ENCODE measurements at regions not wholly inside any gene's neighbourhood (a gene's known extent, or its start where the extent isn't known, plus 50 kb on each side); places are given as distances from the start of the nearest gene placed in this dataset.

- Histone ChIP-seq H3K14ac (ENCODE audit: insufficient read length) (no peak overlapping the region), H3K9me3 (ENCODE audit: insufficient read depth in 2 of 2, low read depth in 1 of 2, low read length in 1 of 2) (no peaks in the 10 kb centered on the region), H3K79me2 (ENCODE audit: control insufficient read depth in 1 of 2, insufficient read depth in 2 of 2, low read length in 2 of 2) (no peaks in the 10 kb centered on the region), H4K5ac (ENCODE audit: insufficient read length, low read depth, low read length) (no peak overlapping the region), H2BK12ac (ENCODE audit: low read depth, low read length) (no peak overlapping the region), H3K4me2 (ENCODE audit: insufficient read depth in 1 of 2, low read depth in 2 of 2, low read length in 2 of 2) (no peak overlapping the region), H3K56ac (replicated peaks; ENCODE audit: insufficient read length, low read depth, low read length) (no peak overlapping the region), H3K4ac (replicated peaks; ENCODE audit: insufficient read length, low read depth, low read length) (no peak overlapping the region), H3K4me3 (ENCODE audit: extremely low read depth in 1 of 4, insufficient read depth in 2 of 4, low read depth in 3 of 4, low read length in 4 of 4) (no peak overlapping the region), H4K20me1 (replicated peaks in 1 of 2; ENCODE audit: control insufficient read depth in 1 of 2, insufficient read depth in 2 of 2, low read length in 2 of 2) (no peaks in the 10 kb centered on the region), H3K79me1 (ENCODE audit: low read depth, low read length) (no peaks in the 10 kb centered on the region), H2BK20ac (ENCODE audit: low read length) (no peak overlapping the region), H3K27me3 (replicated peaks in 1 of 4; ENCODE audit: control insufficient read depth in 3 of 4, extremely low read depth in 1 of 4, insufficient read depth in 3 of 4, low read length in 3 of 4) (no peaks in the 10 kb centered on the region), H4K91ac (replicated peaks; ENCODE audit: insufficient read length, low read length) (no peak overlapping the region), H3K36me3 (ENCODE audit: control insufficient read depth in 2 of 4, insufficient read depth in 4 of 4, low read length in 3 of 4) (no peaks in the 10 kb centered on the region), H4K8ac (ENCODE audit: extremely low read depth, insufficient read depth, low read length) (no peak overlapping the region), H2BK120ac (replicated peaks; ENCODE audit: low read depth, low read length) (no peak overlapping the region), H3K23ac (ENCODE audit: insufficient read length) (no peak overlapping the region), H2AFZ (ENCODE audit: low read length) (no peak overlapping the region), H2BK5ac (ENCODE audit: low read depth, low read length) (no peak overlapping the region), H3K18ac (ENCODE audit: extremely low read depth, low read length) (no peak overlapping the region), H3K9ac (replicated peaks in 1 of 4; ENCODE audit: extremely low read depth in 1 of 4, low read depth in 3 of 4, low read length in 3 of 4) (no peak overlapping the region), H2AK5ac (ENCODE audit: low read depth, low read length) (no peak overlapping the region), H2BK15ac (ENCODE audit: low read length) (no peak overlapping the region), H3K27ac (ENCODE audit: low read depth, low read length) (no peak overlapping the region), H3K23me2 (ENCODE audit: low read depth, low read length) (no peaks in the 10 kb centered on the region; the same call in 1 of the 2 replicates), H3K4me1 (replicated peaks in 1 of 4; ENCODE audit: control insufficient read depth in 3 of 4, insufficient read depth in 4 of 4, low read length in 3 of 4) (peaks cover 0 to 4% (median 2%) of the 10 kb centered on the region in 4 experiments; a peak in 1 of 7 replicates)
- FAIRE-seq (no peak), DNase-seq (ENCODE audit: low read depth in 1 of 2, low spot score in 2 of 2) (no peak)
- CTCF ChIA-PET (ENCODE audit: partially characterized antibody): interaction anchor here (0.6 to 0.7 kb wide), 2 partner anchors 11 to 15 kb away, joined by 3 read pairs; no protein-coding TSS in a partner anchor
- POLR2A ChIA-PET (ENCODE audit: partially characterized antibody): no interaction called here
- WGBS, 2 experiments (ENCODE audit: extremely low coverage in 1 of 2, insufficient coverage in 1 of 2, insufficient read length in 1 of 2, insufficient replicate concordance in 2 of 2, low coverage in 1 of 2, low lambda C conversion rate in 2 of 2, missing lambda C conversion rate in 1 of 2): 86% methylated on average over 2 of the region's 2 CpGs; no CpG with 5 or more reads in 1 of the 2 experiments
- no peak for TF ChIP-seq BCL11A (IDR thresholded peaks at IDR 0.05; ENCODE audit: low read depth in 2 of 2, low read length in 2 of 2)
- TF ChIP-seq ZNF274 (IDR thresholded peaks at IDR 0.05; ENCODE audit: borderline replicate concordance, extremely low read depth, low read length): no peak
- TF ChIP-seq CHD2 (IDR thresholded peaks at IDR 0.05; ENCODE audit: low read length): no peak
- no peak for TF ChIP-seq CBX8 (IDR thresholded peaks at IDR 0.05; ENCODE audit: borderline replicate concordance, low read depth, low read length)
- TF ChIP-seq SP4 (IDR thresholded peaks at IDR 0.05; ENCODE audit: low read length): no peak
- no peak for TF ChIP-seq EGR1 (IDR thresholded peaks at IDR 0.05; ENCODE audit: borderline replicate concordance, low read depth, low read length)
- no peak for TF ChIP-seq SIRT6 (IDR thresholded peaks at IDR 0.05; ENCODE audit: low read length)
- no peak for TF ChIP-seq YY1 (IDR thresholded peaks at IDR 0.05; ENCODE audit: low read depth, low read length)
- no peak for TF ChIP-seq RAD21 (IDR thresholded peaks at IDR 0.05 in 1 of 2, conservative IDR thresholded peaks at IDR 0.05 in 1 of 2; ENCODE audit: low read depth in 2 of 2, low read length in 2 of 2)
- TF ChIP-seq HDAC2 (IDR thresholded peaks at IDR 0.05; ENCODE audit: borderline replicate concordance in 1 of 2, low read depth in 2 of 2, low read length in 2 of 2): no peak
- no peak for TF ChIP-seq JUND (IDR thresholded peaks at IDR 0.05; ENCODE audit: low read length)
- TF ChIP-seq MAX (IDR thresholded peaks at IDR 0.05): no peak
- no peak for TF ChIP-seq SAP30 (IDR thresholded peaks at IDR 0.05; ENCODE audit: insufficient read depth, insufficient replicate concordance, low read length)
- no peak for TF ChIP-seq JUN (IDR thresholded peaks at IDR 0.05; ENCODE audit: low read depth, low read length)
- no peak for TF ChIP-seq PHF8 (conservative IDR thresholded peaks at IDR 0.05; ENCODE audit: low read depth, low read length)
Observed at GRCh38 chr18:68409576-68409975, 305.3 kb downstream of the TMX3 start.
